HG03520 (cell line): ENCODE measurements at regions not wholly inside any gene's neighbourhood (a gene's known extent, or its start where the extent isn't known, plus 50 kb on each side); places are given as distances from the start of the nearest gene placed in this dataset.

ENCODE experiments used
- ATAC-seq: cut with Tn5 transposase; IDR thresholded peaks from one replicate; pipeline ENCODE4 v1.9.1; 2021; ENCODE audit warnings: mild to moderate bottlenecking, moderate library complexity; ENCODE audit not compliant: unreplicated experiment

- no peak for ATAC-seq
Observed at GRCh38 chr2:241924069-241924908, 54.8 kb downstream of the RTP5 start.

GRCh38 chr2:241924909-241925250 lies 55.4 kb downstream of the RTP5 start:
- no peak for ATAC-seq

- no peak for ATAC-seq
Observed at GRCh38 chr2:241925277-241925676, 55.7 kb downstream of the RTP5 start.

GRCh38 chr2:241925821-241926441 lies 56.4 kb downstream of the RTP5 start:
- ATAC-seq: no peak

GRCh38 chr2:241926541-241927311 lies 57.2 kb downstream of the RTP5 start:
- no peak for ATAC-seq

- ATAC-seq: no peak
Observed at GRCh38 chr2:241929551-241930490, 60.3 kb downstream of the RTP5 start.

- no peak for ATAC-seq
Observed at GRCh38 chr2:241931084-241931975, 61.8 kb downstream of the RTP5 start.

- no peak for ATAC-seq
Observed at GRCh38 chr2:241931976-241932898, 62.7 kb downstream of the RTP5 start.

GRCh38 chr2:241932899-241933178 lies 63.3 kb downstream of the RTP5 start:
- no peak for ATAC-seq

GRCh38 chr2:241933179-241933911 lies 63.8 kb downstream of the RTP5 start:
- ATAC-seq: no peak

GRCh38 chr2:241935314-241935713 lies 65.8 kb downstream of the RTP5 start:
- ATAC-seq: no peak

- ATAC-seq: no peak
Observed at GRCh38 chr2:241935774-241936173, 66.2 kb downstream of the RTP5 start.

GRCh38 chr2:241936457-241937133 lies 67.1 kb downstream of the RTP5 start:
- no peak for ATAC-seq

GRCh38 chr2:241937297-241937696 lies 67.8 kb downstream of the RTP5 start:
- no peak for ATAC-seq

GRCh38 chr2:241939541-241939940 lies 70.0 kb downstream of the RTP5 start:
- ATAC-seq: no peak

- no peak for ATAC-seq
Observed at GRCh38 chr2:241940329-241940728, 70.8 kb downstream of the RTP5 start.

- ATAC-seq: no peak
Observed at GRCh38 chr2:241941691-241942301, 72.3 kb downstream of the RTP5 start.
